CD4-positive, alpha-beta T cell treated with Interleukin-21 for 1 hour (primary cell): ENCODE measurements at regions not wholly inside any gene's neighbourhood (a gene's known extent, or its start where the extent isn't known, plus 50 kb on each side); places are given as distances from the start of the nearest gene placed in this dataset.
"Not testable (repeated sequence)": the region's sequence is repeated elsewhere in the genome, so short reads cannot be mapped to it uniquely, and the experiment has no call there.

ENCODE experiments used
- DNase-seq: peaks from one replicate; pipeline ENCODE4 v3.0.0-alpha.2; 2020

GRCh38 chr12:92987362-92987761 is 58.3 kb upstream of the EEA1 start:
- peak; percentile 70 for DNase-seq

- peak; percentile 14 for DNase-seq
Observed at GRCh38 chr12:92987846-92988621, 58.9 kb upstream of the EEA1 start.

- no peak for DNase-seq
Observed at GRCh38 chr12:92988622-92989130, 59.6 kb upstream of the EEA1 start.

GRCh38 chr12:92989715-92990484 is 60.8 kb upstream of the EEA1 start:
- no peak for DNase-seq

GRCh38 chr12:92991134-92991533 is 62.0 kb upstream of the EEA1 start:
- no peak for DNase-seq

GRCh38 chr12:92992041-92992440 is 62.9 kb upstream of the EEA1 start:
- no peak for DNase-seq

GRCh38 chr12:92993259-92993658 is 64.2 kb upstream of the EEA1 start:
- no peak for DNase-seq

- DNase-seq: no peak
Observed at GRCh38 chr12:92995258-92995903, 66.3 kb upstream of the EEA1 start.

- no peak for DNase-seq
Observed at GRCh38 chr12:93000026-93000425, 70.9 kb upstream of the EEA1 start.

- DNase-seq: no peak
Observed at GRCh38 chr12:93001407-93001806, 72.3 kb upstream of the EEA1 start.

- no peak for DNase-seq
Observed at GRCh38 chr12:93002293-93003054, 73.4 kb upstream of the EEA1 start.

GRCh38 chr12:93003531-93004239 is 74.6 kb upstream of the EEA1 start:
- no peak for DNase-seq

GRCh38 chr12:93005928-93006392 is 76.9 kb upstream of the EEA1 start:
- DNase-seq: no peak

GRCh38 chr12:93006471-93007208 is 77.5 kb upstream of the EEA1 start:
- no peak for DNase-seq

GRCh38 chr12:93007544-93007943 is 78.4 kb upstream of the EEA1 start:
- DNase-seq: no peak

- DNase-seq: no peak
Observed at GRCh38 chr12:93008044-93008778, 79.1 kb upstream of the EEA1 start.

- DNase-seq: not testable (repeated sequence)
Observed at GRCh38 chr12:93008880-93009279, 79.8 kb upstream of the EEA1 start.

GRCh38 chr12:93009533-93009932 is 80.4 kb upstream of the EEA1 start:
- no peak for DNase-seq

- no peak for DNase-seq
Observed at GRCh38 chr12:93010461-93010860, 81.4 kb upstream of the EEA1 start.

- DNase-seq: no peak
Observed at GRCh38 chr12:93011100-93011499, 82.0 kb upstream of the EEA1 start.
